Psoas muscle (tissue), 7 donors: ENCODE measurements at regions not wholly inside any gene's neighbourhood (a gene's known extent, or its start where the extent isn't known, plus 50 kb on each side); places are given as distances from the start of the nearest gene placed in this dataset.

Experiments used
- ATAC-seq, 4 donors: fragments of 200-7000 bp; cut with Tn5 transposase; one replicate each; pipeline ENCODE4 v1.9.1; 2020; ENCODE audit warnings: moderate library complexity in 3 of 4, mild to moderate bottlenecking in 2 of 4
- DNase-seq, 2 donors: peaks; one replicate each; pipeline ENCODE4 v3.0.0-alpha.2; 2020
- H3K27ac ChIP-seq: fragments of 200-600 bp; one replicate; pipeline ENCODE4 v1.8.0; 2022
- H3K27me3 ChIP-seq, 3 donors: fragments of 200-600 bp in 1 of 3; one replicate each; pipeline versions ENCODE4 v1.6.1 to v1.8.0; 2013 to 2022; ENCODE audit warnings: low read length in 2 of 3, mild to moderate bottlenecking in 2 of 3, moderate library complexity in 1 of 3; ENCODE audit not compliant: insufficient read depth in 3 of 3
- H3K36me3 ChIP-seq, 2 donors: fragments of 200-600 bp in 1 of 2; one replicate each; pipeline versions ENCODE4 v1.6.1 to v1.8.0; 2013 to 2022; ENCODE audit warnings: low read depth in 1 of 2, mild to moderate bottlenecking in 1 of 2, moderate library complexity in 1 of 2; ENCODE audit not compliant: insufficient read depth in 1 of 2
- H3K4me1 ChIP-seq: fragments of 200-600 bp; one replicate; pipeline ENCODE4 v1.8.0; 2022
- H3K4me3 ChIP-seq: fragments of 200-600 bp; one replicate; pipeline ENCODE4 v1.8.0; 2022; ENCODE audit warnings: mild to moderate bottlenecking
- H3K9me3 ChIP-seq: fragments of 200-600 bp; one replicate; pipeline ENCODE4 v1.8.0; 2022
- WGBS, 3 donors: extraction: QIAGEN DNeasy Blood & Tissue Kit; methylation state at CpG; one replicate each; pipeline versions ENCODE4 v1.1.6 to v1.1.7; 2013; 5-methylcytosine and 5-hydroxymethylcytosine counted together
- intact Hi-C, 2 donors: fragments of 100-400 bp; cut with DNase I; formaldehyde crosslinking; loops; one replicate each; pipeline versions ENCODE4 v1.11.0 to v1.14.2; 2022
- TF ChIP-seq, protein P1 (sequence below): fragments of 200-600 bp; IDR thresholded peaks from one replicate; pipeline ENCODE4 v1.8.0; 2022; ENCODE audit warnings: antibody characterized with exemption
- donor health status: healthy with polysubstance abuse.
- donor health status: DM: no; HTN: no; CAD: no; lungs with moderate emphysema.
- donor health status: Bipolar disorder and iron deficiency.
- donor health status: healthy.
- donor health status: DM: yes; HTN: yes; CAD: no.
- donor health status: DM: no; HTN: no; CAD: no.
- donor health status: DM: yes; HTN: yes; CAD: no.

DNA sequence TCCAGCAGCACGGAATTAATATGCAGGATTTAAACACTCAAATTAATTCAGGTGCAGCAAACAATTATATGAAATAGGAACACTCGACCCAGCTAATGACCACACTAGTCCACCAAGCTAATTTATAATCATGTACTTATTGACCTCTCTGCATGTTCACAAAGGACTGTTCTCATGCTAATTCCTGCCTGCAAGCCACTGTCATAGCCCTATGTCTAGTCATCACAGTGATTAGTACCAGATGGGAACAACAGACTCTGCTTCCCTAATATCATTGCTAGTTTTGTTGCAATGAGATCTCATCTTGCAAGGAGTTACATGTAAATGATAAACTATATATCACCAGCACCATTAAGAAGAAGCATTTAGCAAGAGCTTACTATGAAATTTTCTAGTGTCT is 553.0 kb upstream of the GRAMD2B start:
- no peaks in the 10 kb centered on the region for H3K4me1 ChIP-seq
- no peaks in the 10 kb centered on the region for H3K36me3 ChIP-seq
- intact Hi-C loops: no loop called here
- WGBS, 3 donors: 44 to 53% (median 53%) methylated on average over 2 of the region's 2 CpGs
- H3K27ac ChIP-seq: no peak overlapping the region
- DNase-seq (no peak), ATAC-seq (no peak)
- H3K27me3 ChIP-seq: no peaks in the 10 kb centered on the region
- no peaks in the 10 kb centered on the region for H3K9me3 ChIP-seq
- TF ChIP-seq, protein P1, sequence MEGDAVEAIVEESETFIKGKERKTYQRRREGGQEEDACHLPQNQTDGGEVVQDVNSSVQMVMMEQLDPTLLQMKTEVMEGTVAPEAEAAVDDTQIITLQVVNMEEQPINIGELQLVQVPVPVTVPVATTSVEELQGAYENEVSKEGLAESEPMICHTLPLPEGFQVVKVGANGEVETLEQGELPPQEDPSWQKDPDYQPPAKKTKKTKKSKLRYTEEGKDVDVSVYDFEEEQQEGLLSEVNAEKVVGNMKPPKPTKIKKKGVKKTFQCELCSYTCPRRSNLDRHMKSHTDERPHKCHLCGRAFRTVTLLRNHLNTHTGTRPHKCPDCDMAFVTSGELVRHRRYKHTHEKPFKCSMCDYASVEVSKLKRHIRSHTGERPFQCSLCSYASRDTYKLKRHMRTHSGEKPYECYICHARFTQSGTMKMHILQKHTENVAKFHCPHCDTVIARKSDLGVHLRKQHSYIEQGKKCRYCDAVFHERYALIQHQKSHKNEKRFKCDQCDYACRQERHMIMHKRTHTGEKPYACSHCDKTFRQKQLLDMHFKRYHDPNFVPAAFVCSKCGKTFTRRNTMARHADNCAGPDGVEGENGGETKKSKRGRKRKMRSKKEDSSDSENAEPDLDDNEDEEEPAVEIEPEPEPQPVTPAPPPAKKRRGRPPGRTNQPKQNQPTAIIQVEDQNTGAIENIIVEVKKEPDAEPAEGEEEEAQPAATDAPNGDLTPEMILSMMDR: no peak
- H3K4me3 ChIP-seq: no peak overlapping the region

DNA sequence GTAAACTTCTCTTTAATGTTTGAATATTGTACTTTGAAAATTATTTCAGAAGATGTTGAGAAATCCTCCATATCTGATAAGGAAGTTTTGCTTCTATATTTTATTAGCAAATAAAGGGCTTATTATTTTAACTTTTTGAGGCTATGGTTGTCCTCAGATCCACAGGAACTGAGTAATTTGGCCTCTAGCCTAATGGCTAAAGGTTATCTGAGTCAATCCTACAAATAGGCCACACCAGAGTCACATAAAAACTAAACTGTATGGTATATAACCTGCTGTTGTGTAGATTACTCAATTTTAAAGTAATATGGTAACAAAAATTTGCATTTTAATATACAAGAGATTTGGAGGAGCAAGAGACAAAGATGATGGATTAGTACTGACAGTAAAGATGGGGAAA is 549.2 kb upstream of the GRAMD2B start:
- Histone ChIP-seq H3K4me3 (no peak overlapping the region), H3K36me3 (no peaks in the 10 kb centered on the region), H3K4me1 (no peaks in the 10 kb centered on the region), H3K27me3 (no peaks in the 10 kb centered on the region), H3K9me3 (no peaks in the 10 kb centered on the region), H3K27ac (no peak overlapping the region)
- ATAC-seq (no peak), DNase-seq (no peak)
- intact Hi-C loops: no loop called here
- TF ChIP-seq, protein P1: no peak

DNA sequence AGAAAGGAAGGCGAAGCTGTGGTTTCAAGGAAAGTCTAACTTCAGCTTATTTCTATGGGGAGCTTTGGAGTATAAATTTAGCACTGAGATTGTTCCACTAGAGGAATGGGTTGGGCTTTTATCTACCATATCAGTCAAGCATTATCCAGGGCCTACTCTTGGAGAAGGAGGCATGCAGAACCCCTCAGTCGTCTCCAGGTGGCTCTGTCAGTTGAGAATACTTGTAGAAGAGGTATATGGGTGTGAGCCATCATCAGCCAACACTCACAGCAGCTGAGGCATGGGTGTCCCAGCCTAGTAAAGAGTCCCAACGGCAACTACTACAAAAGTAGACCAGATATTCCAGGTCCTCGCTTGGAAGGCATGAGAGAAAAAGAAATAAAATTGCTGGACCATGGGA is 548.5 kb upstream of the GRAMD2B start:
- no peaks in the 10 kb centered on the region for H3K27me3 ChIP-seq
- no peaks in the 10 kb centered on the region for H3K36me3 ChIP-seq
- WGBS, 3 donors: 81 to 83% (median 82%) methylated on average over 4 of the region's 4 CpGs
- H3K9me3 ChIP-seq: no peaks in the 10 kb centered on the region
- H3K4me3 ChIP-seq: no peak overlapping the region
- DNase-seq (no peak), ATAC-seq (no peak)
- no peaks in the 10 kb centered on the region for H3K4me1 ChIP-seq
- TF ChIP-seq, protein P1: no peak
- H3K27ac ChIP-seq: no peak overlapping the region
- intact Hi-C loops: no loop called here

DNA sequence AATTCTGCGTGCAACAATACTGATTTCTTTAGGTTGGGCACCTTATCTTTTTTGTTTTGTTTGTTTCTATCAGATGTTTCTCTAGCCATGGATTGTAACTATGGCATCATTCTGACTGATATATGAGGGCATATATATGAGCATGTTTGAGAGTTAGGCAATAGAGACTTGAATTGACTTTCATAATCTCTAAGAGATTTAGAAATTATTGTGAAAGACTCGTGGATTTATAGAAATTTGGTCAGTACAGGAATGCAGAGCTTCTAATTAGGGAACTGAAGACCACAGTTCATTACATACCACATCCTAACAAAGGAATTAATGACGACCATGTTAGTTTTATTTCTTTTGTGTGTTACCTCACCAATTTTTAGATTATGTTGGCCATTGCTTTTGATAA is 546.0 kb upstream of the GRAMD2B start:
- intact Hi-C loops: no loop called here

DNA sequence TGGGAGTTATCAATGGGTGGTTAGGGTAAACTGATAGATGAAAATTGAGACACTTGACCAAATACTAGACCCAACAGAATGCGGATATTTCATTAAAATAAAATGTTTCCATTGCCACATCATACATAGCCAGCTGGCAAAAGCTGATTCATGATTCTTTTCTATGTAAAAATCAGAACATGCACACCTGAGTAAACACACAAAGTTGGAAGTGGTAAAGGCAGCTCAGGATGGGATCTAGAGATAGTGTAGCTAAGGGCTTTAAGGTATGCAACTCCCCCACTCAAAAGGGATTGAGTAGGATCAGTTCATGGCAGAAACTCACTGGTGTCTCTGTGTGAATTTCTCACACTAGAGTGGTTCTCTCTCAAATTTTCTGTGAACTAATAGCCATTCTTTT is 541.1 kb upstream of the GRAMD2B start:
- no peaks in the 10 kb centered on the region for H3K4me1 ChIP-seq

More for the DNA sequence above, 546.0 kb upstream of the GRAMD2B start:
- Histone ChIP-seq H3K4me1 (no peaks in the 10 kb centered on the region), H3K27me3 (no peaks in the 10 kb centered on the region), H3K4me3 (no peak overlapping the region), H3K36me3 (no peaks in the 10 kb centered on the region), H3K9me3 (no peaks in the 10 kb centered on the region), H3K27ac (no peak overlapping the region)
- TF ChIP-seq, protein P1: no peak
- ATAC-seq (no peak), DNase-seq (no peak)
- 84 to 94% (median 85%) methylated on average over 3 of the region's 3 CpGs for WGBS, 3 donors

More for the DNA sequence above, 541.1 kb upstream of the GRAMD2B start:
- no peak overlapping the region for H3K4me3 ChIP-seq
- 90 to 93% (median 91%) methylated on average over 1 of the region's 1 CpG for WGBS, 3 donors
- H3K9me3 ChIP-seq: no peaks in the 10 kb centered on the region
- ATAC-seq (no peak), DNase-seq (no peak)
- H3K27me3 ChIP-seq: no peaks in the 10 kb centered on the region
- no peaks in the 10 kb centered on the region for H3K36me3 ChIP-seq
- no peak overlapping the region for H3K27ac ChIP-seq
- intact Hi-C loops: no loop called here
- TF ChIP-seq, protein P1: no peak
